ENCODE measurements at regions not wholly inside any gene's neighbourhood (a gene's known extent, or its start where the extent isn't known, plus 50 kb on each side); places are given as distances from the start of the nearest gene placed in this dataset.

DNA sequence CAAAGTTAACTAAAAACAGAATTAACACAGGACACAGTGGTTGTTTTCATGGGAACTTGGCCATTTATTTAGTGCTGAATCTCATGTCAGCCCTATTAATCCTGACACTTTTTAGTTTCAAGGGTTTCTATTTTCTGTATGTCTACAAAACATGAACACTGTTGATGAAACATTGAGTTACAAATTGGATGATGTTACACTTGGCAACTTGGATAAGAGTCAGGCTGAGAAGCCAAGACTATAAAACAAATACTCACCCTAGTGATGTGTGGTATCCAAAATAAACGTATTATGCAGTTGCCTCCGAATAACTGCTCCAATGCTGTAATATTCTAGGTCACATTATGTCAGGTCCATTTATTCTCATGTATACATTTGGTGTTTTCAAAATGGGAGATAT, 349.6 kb downstream of the ZIC1 start:
- H3K27ac ChIP-seq = no peak overlapping the region

DNA sequence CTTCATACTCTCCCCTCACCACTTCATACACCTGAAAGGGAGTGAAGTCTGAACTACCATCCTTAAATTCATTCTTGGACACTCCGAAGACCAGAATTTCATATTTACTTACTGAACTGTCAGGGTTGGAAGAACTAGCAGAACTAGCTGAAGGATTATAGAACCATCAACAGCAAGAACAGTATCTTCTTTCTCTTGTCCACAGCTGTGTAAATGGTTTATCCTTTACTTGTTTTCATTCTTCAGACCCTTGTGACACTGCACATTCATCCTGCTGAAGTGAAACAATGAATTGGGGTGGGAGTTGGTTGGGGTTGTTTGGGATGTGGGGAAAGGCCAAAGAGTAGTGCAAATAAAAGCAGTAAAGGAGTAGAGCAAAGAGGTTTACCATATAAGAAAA, 350.9 kb downstream of the ZIC1 start:
- intact Hi-C loops (cut with DNase I; ENCODE audit: low total_unique reads) = no loop called here
- Histone ChIP-seq H3K27ac (no peak overlapping the region), H3K27me3 (replicated peaks in 1 of 7) (no peaks in the 10 kb centered on the region), H3K9me3 (no peaks in the 10 kb centered on the region), H3K4me3 (no peak overlapping the region), H3K36me3 (no peaks in the 10 kb centered on the region), H3K4me1 (no peaks in the 10 kb centered on the region)
- TF ChIP-seq, protein P1, sequence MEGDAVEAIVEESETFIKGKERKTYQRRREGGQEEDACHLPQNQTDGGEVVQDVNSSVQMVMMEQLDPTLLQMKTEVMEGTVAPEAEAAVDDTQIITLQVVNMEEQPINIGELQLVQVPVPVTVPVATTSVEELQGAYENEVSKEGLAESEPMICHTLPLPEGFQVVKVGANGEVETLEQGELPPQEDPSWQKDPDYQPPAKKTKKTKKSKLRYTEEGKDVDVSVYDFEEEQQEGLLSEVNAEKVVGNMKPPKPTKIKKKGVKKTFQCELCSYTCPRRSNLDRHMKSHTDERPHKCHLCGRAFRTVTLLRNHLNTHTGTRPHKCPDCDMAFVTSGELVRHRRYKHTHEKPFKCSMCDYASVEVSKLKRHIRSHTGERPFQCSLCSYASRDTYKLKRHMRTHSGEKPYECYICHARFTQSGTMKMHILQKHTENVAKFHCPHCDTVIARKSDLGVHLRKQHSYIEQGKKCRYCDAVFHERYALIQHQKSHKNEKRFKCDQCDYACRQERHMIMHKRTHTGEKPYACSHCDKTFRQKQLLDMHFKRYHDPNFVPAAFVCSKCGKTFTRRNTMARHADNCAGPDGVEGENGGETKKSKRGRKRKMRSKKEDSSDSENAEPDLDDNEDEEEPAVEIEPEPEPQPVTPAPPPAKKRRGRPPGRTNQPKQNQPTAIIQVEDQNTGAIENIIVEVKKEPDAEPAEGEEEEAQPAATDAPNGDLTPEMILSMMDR (IDR thresholded peaks at IDR 0.05 in 8 of 11, conservative IDR thresholded peaks at IDR 0.05 in 3 of 11) = no peak
- TF ChIP-seq POLR2A (IDR thresholded peaks at IDR 0.05) (no peak), POLR2AphosphoS5 (IDR thresholded peaks at IDR 0.05) (no peak)
- DNase-seq = no peak
- WGBS, 5 donors = 84 to 97% (median 91%) methylated on average over 1 of the region's 1 CpG

More for the DNA sequence above, 349.6 kb downstream of the ZIC1 start:
- H3K4me1 ChIP-seq = no peaks in the 10 kb centered on the region
- TF ChIP-seq POLR2A (IDR thresholded peaks at IDR 0.05) = no peak
- no peak for DNase-seq
- 79 to 96% (median 85%) methylated on average over 2 of the region's 2 CpGs for WGBS, 5 donors
- H3K9me3 ChIP-seq = no peaks in the 10 kb centered on the region
- no peaks in the 10 kb centered on the region for H3K36me3 ChIP-seq
- H3K27me3 ChIP-seq (replicated peaks in 1 of 7) = no peaks in the 10 kb centered on the region
- intact Hi-C loops (cut with DNase I; ENCODE audit: low total_unique reads) = no loop called here
- H3K4me3 ChIP-seq = no peak overlapping the region

DNA sequence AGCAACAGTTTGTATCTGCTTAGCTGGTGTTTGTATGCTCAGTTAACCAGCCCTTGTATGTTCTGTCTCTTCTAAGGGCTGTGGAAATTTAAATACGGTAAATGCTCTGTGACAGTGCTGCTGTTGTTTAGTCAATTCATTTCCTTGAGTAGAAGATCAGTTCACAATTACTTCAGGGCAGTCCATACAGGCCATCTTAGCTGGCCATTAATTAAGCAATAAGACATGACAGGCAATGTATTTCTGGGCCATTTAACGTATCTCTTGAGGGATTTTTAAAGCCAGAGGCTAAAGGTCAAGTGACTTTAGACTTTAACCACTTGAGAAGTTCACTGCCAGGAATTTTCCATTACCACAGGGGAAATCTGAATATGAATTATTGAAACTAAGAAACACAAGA, 351.8 kb downstream of the ZIC1 start:
- Histone ChIP-seq H3K4me1 (no peaks in the 10 kb centered on the region), H3K27me3 (replicated peaks in 1 of 7) (no peaks in the 10 kb centered on the region), H3K4me3 (no peak overlapping the region), H3K36me3 (no peaks in the 10 kb centered on the region), H3K27ac (no peak overlapping the region), H3K9me3 (no peaks in the 10 kb centered on the region)
- intact Hi-C loops (cut with DNase I; ENCODE audit: low total_unique reads) = no loop called here
- no peak for DNase-seq
- TF ChIP-seq POLR2A (IDR thresholded peaks at IDR 0.05) (no peak), POLR2AphosphoS5 (IDR thresholded peaks at IDR 0.05) (no peak)
- TF ChIP-seq, protein P1 (IDR thresholded peaks at IDR 0.05 in 8 of 11, conservative IDR thresholded peaks at IDR 0.05 in 3 of 11) = no peak
- 42 to 62% (median 45%) methylated on average over 2 of the region's 2 CpGs for WGBS, 5 donors

DNA sequence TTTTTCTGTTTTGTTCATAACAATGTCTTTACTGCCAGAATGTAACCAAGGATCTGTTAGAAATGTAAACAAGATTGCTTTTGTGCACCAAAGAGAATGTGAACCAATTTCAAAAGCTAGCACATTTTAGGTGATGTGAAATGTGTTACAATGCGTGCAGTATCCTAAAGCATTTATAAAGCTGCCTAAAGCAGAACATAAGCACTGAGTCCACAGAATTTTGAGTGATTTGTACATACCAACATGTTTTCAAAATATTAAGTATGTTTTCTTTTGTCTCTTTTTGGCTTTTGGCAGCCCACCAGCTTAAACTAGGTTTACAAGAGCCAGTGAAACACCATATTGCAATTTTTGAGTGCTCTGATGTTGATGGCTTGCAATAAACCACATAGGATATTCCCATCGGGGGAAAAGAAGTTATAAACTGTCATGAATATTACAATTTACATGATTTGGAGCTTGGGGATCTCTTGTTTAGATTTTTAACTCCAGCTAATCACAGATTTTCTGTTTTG, 364.0 kb downstream of the ZIC1 start:
- Histone ChIP-seq H3K4me3 (no peak overlapping the region), H3K27ac (no peak overlapping the region), H3K36me3 (no peaks in the 10 kb centered on the region), H3K27me3 (replicated peaks in 1 of 7) (no peaks in the 10 kb centered on the region), H3K9me3 (no peaks in the 10 kb centered on the region), H3K4me1 (no peaks in the 10 kb centered on the region)
- WGBS, 5 donors = 65 to 92% (median 77%) methylated on average over 2 of the region's 2 CpGs
- no peak for DNase-seq
- intact Hi-C loops (cut with DNase I; ENCODE audit: low total_unique reads) = no loop called here
- TF ChIP-seq POLR2A (IDR thresholded peaks at IDR 0.05) (no peak), POLR2AphosphoS5 (IDR thresholded peaks at IDR 0.05) (no peak)
- TF ChIP-seq, protein P1 (IDR thresholded peaks at IDR 0.05 in 8 of 11, conservative IDR thresholded peaks at IDR 0.05 in 3 of 11) = no peak

DNA sequence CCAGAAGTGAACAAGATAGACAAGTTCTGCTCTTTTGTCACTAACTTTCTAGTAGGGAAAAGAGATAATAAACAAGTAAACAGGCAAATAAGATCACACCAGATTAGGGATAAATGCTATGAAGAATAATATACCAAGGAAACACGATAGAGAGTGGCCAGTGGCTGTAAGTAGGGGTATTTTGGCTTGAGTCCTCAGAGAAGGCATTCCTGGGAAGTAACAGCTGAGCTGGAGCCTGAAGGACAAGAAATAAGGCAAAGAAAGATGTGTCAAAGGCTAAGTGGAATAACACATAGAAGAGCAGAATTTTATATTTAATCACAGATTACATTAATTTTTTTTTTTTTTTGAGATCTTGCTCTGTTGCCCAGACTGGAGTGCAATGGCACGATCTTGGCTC, 366.2 kb downstream of the ZIC1 start:
- H3K27ac ChIP-seq = no peak overlapping the region
- H3K9me3 ChIP-seq = peaks cover 0 to under 1% (median 0%) of the 10 kb centered on the region in 8 donors
- 62 to 76% (median 64%) methylated on average over 2 of the region's 2 CpGs for WGBS, 5 donors
- no peak for DNase-seq
- intact Hi-C loops (cut with DNase I; ENCODE audit: low total_unique reads) = no loop called here
- TF ChIP-seq POLR2AphosphoS5 (IDR thresholded peaks at IDR 0.05) = no peak
- no peak for TF ChIP-seq POLR2A (IDR thresholded peaks at IDR 0.05)
- TF ChIP-seq, protein P1 (IDR thresholded peaks at IDR 0.05 in 8 of 11, conservative IDR thresholded peaks at IDR 0.05 in 3 of 11) = no peak
- H3K4me1 ChIP-seq = no peaks in the 10 kb centered on the region
- no peak overlapping the region for H3K4me3 ChIP-seq
- H3K27me3 ChIP-seq (replicated peaks in 1 of 7) = no peaks in the 10 kb centered on the region
- H3K36me3 ChIP-seq = no peaks in the 10 kb centered on the region
